ENCODE measurements at regions not wholly inside any gene's neighbourhood (a gene's known extent, or its start where the extent isn't known, plus 50 kb on each side); places are given as distances from the start of the nearest gene placed in this dataset.

DNA sequence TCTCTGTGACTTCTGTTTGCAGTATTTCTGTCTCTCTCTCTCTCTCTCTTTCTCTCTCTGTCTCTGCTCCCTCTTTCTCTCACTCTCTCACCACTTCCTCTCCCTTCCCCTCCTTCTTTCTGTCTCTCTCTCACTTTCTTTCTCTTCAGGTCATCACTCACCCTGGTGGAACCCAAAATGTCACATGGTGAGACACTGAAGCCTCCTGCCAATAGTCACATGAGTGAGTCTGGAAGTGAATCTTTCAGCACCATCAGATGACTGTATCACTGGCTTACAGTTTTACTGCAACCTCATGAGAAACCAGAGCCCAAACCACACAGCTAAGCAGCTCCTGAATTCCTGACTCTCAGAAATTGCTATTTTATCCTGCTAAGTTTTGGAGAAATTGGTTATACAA is 414.6 kb downstream of the CAAP1 start:
- DNase-seq (ENCODE audit: insufficient read length, low spot score) (no peak), FAIRE-seq (no peak)
- TF ChIP-seq, protein P1, sequence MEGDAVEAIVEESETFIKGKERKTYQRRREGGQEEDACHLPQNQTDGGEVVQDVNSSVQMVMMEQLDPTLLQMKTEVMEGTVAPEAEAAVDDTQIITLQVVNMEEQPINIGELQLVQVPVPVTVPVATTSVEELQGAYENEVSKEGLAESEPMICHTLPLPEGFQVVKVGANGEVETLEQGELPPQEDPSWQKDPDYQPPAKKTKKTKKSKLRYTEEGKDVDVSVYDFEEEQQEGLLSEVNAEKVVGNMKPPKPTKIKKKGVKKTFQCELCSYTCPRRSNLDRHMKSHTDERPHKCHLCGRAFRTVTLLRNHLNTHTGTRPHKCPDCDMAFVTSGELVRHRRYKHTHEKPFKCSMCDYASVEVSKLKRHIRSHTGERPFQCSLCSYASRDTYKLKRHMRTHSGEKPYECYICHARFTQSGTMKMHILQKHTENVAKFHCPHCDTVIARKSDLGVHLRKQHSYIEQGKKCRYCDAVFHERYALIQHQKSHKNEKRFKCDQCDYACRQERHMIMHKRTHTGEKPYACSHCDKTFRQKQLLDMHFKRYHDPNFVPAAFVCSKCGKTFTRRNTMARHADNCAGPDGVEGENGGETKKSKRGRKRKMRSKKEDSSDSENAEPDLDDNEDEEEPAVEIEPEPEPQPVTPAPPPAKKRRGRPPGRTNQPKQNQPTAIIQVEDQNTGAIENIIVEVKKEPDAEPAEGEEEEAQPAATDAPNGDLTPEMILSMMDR (IDR thresholded peaks at IDR 0.05; ENCODE audit: insufficient read depth, missing control alignments) = no peak

DNA sequence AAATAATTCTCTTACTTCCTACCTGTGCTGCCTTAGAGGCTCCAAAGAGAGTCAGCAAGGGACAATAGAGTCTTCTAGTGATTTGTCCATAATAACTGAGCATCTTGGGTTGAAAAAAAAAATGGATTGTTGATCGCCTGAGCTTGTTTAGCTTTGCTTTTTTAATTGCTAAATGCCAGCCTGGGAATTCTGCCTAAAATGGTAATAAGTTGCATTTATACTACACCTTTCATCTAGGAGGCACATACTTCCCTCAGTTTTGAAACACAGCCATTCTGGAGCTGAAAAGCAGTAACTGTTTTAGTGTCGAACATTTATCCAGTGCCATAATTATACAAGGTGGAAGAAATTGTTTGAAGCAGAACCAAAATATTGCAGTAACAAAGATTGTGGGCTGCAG is 421.3 kb downstream of the CAAP1 start:
- DNase-seq (ENCODE audit: insufficient read length, low spot score) = no peak

DNA sequence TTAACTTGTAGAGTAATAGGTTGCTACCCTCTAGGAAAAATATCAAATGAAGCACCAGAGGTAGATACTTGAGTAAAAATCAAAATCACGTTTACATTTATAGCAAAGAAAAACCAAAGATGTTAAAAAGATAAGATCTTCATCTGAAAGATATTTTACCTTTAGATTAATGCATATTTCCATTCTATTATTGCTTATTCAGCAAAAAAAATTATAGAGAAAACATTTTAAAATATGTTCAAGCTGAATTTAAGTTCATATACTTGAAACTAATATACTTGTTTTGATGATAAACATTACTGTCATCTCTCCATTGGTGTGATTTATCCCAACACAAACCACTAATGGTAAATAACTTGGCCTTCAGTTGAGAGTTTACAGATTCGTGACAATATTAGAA is 422.3 kb downstream of the CAAP1 start:
- TF ChIP-seq, protein P1 (IDR thresholded peaks at IDR 0.05; ENCODE audit: insufficient read depth, missing control alignments) = no peak
- no peak for DNase-seq (ENCODE audit: insufficient read length, low spot score)
- no peak for FAIRE-seq

More for the DNA sequence above, 421.3 kb downstream of the CAAP1 start:
- TF ChIP-seq, protein P1 (IDR thresholded peaks at IDR 0.05; ENCODE audit: insufficient read depth, missing control alignments) = no peak
- no peak for FAIRE-seq

DNA sequence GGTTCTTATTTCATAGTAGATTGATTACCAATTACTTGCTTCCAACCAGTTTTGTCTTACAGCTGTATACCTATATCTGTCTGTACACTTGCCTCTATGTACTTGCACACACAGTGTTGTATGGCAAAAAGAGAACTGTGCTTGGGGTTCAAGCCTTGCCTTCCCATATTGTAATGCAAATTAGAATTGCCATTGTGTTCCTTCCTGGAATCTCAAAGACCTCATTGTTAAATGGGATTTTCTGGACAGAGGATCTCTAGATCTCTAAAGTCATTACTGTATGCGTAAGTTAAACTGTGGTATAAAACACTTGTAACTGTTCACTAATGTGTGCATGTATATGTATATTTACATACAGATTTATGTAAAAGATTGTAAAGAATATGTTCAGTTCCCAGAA is 428.8 kb downstream of the CAAP1 start:
- no peak for FAIRE-seq
- TF ChIP-seq, protein P1 (IDR thresholded peaks at IDR 0.05; ENCODE audit: insufficient read depth, missing control alignments) = no peak

DNA sequence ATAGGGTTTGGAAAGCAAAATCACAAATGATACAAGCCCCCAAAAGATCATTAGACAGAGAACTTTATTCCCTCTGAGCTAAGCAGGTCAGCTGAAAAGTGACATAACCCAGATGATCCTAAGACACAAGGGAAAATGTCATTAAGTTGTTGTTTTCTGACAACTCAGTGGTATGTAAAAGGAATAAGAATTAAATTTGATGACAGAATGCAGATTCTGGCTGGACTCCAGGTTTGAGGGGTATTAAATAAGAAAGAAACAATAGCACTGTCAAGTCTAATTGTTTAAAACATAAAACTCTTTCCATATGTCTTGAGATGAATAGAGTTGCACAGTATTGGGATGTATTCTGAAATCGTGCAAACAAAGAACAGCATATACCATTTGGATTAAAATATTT is 429.9 kb downstream of the CAAP1 start:
- TF ChIP-seq, protein P1 (IDR thresholded peaks at IDR 0.05; ENCODE audit: insufficient read depth, missing control alignments) = no peak
- FAIRE-seq = no peak
- DNase-seq (ENCODE audit: insufficient read length, low spot score) = no peak

More for the DNA sequence above, 428.8 kb downstream of the CAAP1 start:
- no peak for DNase-seq (ENCODE audit: insufficient read length, low spot score)

DNA sequence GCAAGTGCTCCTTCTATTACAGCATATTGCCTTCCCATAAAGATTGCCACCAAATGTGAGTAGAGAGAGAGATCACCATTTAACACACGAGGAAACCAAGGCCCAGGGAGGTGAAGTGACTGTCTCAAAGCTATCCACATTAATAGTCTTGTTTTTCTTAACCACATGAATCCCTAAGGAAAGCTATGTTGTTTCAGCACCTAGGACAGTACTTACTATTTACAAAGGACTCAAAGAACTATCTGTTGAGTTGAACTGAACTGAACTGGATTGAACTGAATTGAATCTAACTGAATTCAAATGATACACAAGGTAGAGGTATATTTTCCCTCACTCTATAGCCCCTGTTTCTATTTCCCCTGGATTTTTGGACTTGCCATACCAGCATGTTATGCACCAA is 430.4 kb downstream of the CAAP1 start:
- TF ChIP-seq, protein P1 (IDR thresholded peaks at IDR 0.05; ENCODE audit: insufficient read depth, missing control alignments) = no peak
- no peak for FAIRE-seq
- DNase-seq (ENCODE audit: insufficient read length, low spot score) = no peak

DNA sequence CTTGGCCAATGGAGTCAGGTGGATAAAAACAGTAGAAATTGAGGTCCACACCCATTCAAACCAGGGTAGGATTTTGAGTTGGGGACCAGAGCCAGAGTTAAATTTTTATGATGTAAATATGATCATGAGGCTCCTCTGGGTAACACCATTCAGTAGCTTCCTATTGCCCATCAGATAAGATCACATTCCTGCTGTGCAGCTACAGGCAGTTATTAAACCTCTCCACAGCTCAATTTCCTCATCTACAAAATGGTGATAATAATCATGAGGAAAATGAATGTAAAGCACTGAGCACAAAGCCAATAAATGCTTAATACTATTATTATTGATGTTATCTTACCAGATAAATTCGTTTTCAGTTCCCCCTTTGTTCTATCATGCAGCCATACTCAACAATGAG is 432.0 kb downstream of the CAAP1 start:
- FAIRE-seq = no peak
- TF ChIP-seq, protein P1 (IDR thresholded peaks at IDR 0.05; ENCODE audit: insufficient read depth, missing control alignments) = no peak
- no peak for DNase-seq (ENCODE audit: insufficient read length, low spot score)

All from D721Med (cell line).